Activated CD4-positive, alpha-beta T cell treated with anti-CD3 and anti-CD28 coated beads, Interleukin-2, amount 50 U/mL, for 16 hours (primary cell): ENCODE measurements at regions not wholly inside any gene's neighbourhood (a gene's known extent, or its start where the extent isn't known, plus 50 kb on each side); places are given as distances from the start of the nearest gene placed in this dataset.
"Not testable (repeated sequence)": the region's sequence is repeated elsewhere in the genome, so short reads cannot be mapped to it uniquely, and the experiment has no call there.

Experiments used
- DNase-seq: peaks from one replicate; pipeline ENCODE4 v3.0.0-alpha.2; 2020

- DNase-seq = no peak
Observed at GRCh38 chr11:46181843-46182424, 60.7 kb upstream of the PHF21A start.

- DNase-seq = no peak
Observed at GRCh38 chr11:46181387-46181786, 60.1 kb upstream of the PHF21A start.

GRCh38 chr11:46180736-46181135, 59.5 kb upstream of the PHF21A start:
- no peak for DNase-seq

GRCh38 chr11:46178513-46178912, 57.3 kb upstream of the PHF21A start:
- no peak for DNase-seq

- DNase-seq = no peak
Observed at GRCh38 chr11:46176421-46176820, 55.2 kb upstream of the PHF21A start.

- no peak for DNase-seq
Observed at GRCh38 chr11:46175401-46176002, 54.2 kb upstream of the PHF21A start.

- not testable (repeated sequence) for DNase-seq
Observed at GRCh38 chr11:46171693-46172092, 50.4 kb upstream of the PHF21A start.
